GM21381 (cell line): ENCODE measurements at regions not wholly inside any gene's neighbourhood (a gene's known extent, or its start where the extent isn't known, plus 50 kb on each side); places are given as distances from the start of the nearest gene placed in this dataset.

Experiments
- ATAC-seq: cut with Tn5 transposase; IDR thresholded peaks from one replicate; pipeline ENCODE4 v1.9.1; 2021; ENCODE audit warnings: mild to moderate bottlenecking, moderate library complexity; ENCODE audit not compliant: unreplicated experiment

DNA sequence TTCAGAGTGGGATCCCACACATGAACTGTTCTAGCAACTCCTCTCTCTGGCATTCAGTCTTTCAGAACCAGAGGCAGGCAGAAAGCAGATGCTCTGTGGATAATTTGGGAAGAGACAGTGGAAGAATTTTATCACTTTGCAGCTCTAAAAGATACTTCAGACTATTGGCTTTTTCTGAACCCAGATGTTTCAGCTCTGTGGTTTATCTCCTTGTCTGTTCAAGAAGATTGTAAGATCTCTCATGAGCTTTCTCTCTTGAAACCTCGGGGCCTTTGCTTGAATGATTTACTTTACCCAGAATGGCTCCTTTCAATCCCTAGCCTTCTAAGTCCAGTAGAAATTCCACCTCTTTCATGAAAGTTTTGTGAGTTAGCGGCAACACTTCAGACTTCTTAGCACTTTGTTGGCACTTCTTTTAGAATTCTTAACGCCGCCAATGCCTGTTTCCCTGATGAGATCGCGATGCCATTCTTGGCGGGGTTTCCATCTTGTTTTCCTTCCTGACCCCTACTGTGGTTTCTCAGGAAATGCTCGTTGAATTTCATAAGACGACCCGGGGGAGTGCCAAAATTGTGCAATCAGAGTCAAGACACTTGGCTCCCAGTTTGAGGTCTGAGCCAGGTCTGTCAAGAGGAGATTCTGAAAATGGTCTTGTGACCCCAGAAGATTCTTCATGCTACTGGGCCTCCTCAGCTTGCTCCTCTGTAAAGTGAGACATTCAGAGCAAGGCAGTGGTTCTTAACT, 107.0 kb upstream of the PRICKLE1 start:
- no peak for ATAC-seq

DNA sequence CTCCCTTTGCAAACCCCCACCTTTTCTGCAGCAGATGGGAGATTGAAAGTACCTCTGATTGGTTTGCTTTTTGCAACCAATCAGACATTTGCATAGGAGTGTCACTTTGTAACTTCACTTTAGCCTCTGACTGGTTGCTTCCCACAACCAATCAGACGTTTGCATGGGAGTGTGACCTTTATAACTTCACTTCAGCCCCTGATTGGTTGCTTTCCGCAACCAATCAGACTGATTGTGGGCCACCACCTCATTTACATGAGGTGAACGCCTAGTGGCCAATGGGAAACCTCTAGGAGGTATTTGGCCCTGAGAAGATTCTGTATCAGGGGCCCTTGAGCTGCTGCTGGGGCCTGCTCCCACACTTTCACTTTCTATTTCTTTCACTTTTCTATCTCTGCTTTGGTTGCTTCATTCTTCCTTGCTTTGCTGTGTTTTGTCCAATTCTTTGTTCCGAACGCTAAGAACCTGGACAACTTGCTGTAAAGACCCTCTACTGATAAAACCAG, 106.0 kb upstream of the PRICKLE1 start:
- ATAC-seq = no peak

DNA sequence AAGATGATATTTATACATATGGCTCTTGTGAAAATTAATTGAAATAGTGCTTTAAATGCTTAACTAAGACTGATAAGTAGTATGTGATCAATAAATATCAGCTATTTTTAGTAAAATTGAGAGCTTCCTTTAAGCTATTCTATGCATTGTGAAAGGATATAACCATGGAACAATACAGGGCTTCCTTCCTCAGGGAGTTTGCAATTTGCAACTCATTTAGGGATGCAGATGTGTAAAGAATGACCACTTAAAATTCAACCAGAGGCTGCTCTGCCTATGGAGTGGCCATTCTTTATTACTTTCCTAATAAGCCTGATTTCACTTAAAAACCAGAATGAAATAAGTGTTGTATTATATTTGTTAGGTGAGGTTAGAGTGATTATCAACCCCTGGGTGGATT, 103.2 kb upstream of the PRICKLE1 start:
- ATAC-seq = no peak

DNA sequence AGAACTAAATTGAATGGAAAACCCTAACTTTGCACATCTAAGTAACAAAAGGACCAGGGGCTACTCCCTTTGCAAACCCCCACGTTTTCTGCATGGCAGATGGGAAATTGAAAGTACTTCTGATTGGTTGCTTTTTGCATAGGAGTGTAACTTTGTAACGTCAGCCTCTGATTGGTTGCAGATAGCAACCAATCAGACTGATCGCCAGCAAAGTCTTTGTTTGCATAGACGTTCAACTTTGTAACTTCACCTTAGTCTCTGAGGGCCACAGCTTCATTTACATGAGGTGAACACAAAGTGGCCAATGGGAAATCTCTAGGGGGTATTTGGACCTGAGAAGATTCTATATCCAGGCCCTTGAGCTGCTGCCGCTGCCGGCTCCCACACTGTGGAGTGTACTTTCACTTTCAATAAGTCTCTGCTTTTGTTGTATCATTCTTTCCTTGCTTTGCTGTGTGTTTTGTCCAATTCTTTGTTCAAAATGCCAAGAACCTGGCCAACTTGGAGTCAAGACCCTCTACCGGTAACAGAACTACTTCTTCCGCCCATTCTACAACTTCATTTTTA, 102.5 kb upstream of the PRICKLE1 start:
- ATAC-seq = no peak

DNA sequence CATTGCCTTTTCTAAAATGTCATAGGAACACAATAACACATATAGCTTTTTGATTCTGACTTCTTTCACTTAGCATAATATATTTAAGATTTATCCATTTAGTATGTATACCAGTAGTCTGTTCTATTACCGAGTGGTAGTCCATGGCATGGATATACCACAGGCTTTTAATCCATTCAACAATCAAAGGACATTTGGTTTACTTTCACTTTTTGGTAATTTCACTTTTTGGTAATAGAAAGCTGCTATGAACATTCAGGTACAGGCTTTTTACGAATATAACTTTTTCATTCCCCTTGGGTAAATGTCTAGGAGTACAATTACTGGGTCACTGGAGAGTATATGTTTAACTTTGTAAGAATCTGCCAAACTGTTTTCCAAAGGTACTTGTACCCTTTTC, 100.7 kb upstream of the PRICKLE1 start:
- ATAC-seq = no peak

DNA sequence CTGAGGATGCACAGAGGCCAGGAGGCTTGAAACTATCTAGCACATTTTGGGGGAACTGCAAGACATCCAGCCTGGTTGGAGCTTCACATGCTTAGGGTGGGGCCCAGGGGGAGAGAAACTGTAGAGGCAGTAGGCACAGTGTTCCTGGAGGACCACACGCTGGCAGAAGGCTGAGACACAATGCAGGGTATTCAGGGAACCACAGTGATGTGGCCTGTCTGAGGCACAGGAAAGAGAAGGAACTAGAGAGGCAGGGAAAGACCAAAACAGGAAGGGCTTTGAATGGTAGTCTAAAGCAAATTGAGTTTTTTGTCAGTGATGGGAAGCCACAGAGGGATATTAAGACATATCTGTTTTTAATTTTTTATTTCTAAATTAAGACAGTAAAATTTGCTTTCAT, 100.2 kb upstream of the PRICKLE1 start:
- ATAC-seq = no peak

DNA sequence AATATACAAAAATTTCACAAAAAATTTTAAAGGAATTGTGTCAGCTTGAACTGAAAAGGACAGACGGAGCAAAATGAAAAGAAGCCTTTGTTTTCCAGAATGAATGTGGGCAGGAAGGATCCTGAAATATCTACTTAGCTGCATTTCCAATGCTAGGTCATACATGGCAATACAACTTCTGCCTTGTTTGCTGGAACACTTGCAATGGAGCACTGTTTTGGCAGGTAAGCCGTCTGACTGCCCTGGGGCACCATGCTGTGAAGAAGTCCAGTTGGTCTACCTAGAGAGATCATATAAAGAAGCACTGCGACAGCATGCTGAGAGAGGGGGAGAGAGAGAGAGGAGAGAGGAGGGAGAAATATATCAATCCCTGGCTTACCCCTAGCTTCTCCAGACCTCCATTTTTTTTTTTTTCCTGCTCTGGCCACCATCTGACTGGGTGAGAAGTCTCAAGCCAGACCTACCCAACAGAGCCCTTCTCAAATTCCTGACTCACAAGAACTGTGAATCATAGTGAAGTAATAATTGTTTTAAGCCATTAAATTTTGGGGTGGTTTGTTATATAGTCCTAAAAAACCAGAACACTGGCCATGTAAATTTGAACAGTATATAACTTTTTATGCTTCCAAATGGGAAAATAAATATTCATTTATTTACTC, 97.1 kb upstream of the PRICKLE1 start:
- ATAC-seq = no peak

DNA sequence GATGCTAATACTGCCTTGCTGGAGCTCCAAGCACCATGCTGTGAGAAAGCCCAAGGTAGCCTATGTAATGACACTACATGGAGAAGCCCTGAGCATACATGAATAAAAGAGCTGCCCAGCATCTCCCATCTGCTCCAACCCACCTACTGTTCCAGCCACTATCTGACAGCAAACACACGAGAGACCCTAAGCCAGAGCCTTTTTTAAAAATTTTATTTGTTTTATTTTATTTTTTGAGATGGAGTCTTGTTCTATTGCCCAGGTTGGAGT, 95.2 kb upstream of the PRICKLE1 start:
- no peak for ATAC-seq

DNA sequence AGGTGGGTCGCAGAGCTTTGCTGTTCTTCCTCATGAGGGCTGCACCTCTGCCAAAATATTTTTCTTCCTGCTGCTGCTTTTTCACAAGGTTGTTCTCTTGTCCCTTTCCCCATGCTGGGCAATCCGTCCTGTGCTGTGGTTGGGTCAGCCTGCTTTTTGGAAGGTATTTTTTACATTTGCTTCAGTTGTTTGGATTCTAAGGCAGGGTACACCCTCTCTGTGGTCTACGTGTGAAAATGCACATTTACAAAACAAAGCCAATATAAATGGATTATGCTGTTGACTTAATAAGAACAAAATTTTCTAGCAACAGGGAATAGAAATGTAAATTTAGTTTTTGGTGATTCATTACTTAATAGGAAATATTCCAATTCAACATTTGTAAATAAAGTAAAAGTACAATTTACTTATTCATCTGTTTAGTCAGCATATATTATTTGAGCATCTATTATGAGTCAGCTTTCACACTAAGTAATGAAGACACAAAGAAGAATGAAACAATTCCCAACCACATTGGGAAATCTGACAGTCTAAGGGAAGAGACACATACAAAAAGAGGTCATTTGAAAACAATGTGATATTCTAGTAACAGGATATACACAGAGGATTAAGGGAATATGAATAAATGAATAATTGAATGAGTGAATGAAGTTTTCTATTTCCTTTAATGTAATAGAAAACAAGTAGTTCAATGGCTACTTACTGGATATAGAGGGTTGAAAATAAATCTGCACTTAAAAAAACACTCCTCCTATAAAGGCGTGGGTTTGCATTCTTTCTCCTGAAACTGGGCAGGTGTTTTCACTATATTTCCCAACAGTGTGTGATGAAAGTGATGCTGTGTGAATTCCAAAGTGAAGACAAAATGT, 94.6 kb upstream of the PRICKLE1 start:
- ATAC-seq = no peak

DNA sequence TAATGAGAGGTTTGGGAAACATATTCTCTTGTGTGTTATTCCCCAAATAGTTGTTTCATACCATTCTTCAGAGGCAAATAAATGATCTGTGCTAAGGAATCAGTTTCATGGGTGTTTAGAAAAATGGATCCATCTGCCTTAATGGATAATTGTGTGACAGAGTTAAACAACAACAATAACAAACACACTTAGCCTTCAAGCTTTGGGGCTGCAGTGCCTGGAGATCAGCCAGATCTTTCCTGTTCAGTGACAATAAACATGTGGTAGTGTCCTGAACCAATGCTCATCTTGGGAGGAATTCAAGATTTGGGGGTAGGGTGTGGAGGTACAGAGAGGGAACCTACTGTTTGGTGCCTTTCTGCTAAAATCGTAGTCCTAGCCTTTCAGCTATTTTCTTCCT, 93.7 kb upstream of the PRICKLE1 start:
- ATAC-seq = no peak

DNA sequence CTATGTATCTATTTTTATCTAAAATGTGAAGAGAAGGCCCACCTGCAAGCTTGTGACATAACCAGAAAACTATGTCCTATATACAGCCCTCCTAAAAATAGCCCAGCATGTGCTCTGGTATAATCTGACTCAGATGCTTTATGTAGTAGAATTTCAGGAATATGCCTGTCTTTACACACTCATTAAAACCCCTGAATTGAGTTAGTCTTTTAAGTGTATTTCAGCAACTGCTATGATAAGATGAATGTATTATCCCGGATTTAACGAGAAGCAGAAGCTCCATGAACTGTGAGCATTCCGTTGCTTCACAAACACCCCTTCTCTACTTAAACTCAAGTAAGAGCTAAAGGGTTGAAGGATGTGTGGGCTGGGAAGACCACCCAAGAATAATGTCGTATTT, 89.9 kb upstream of the PRICKLE1 start:
- no peak for ATAC-seq

DNA sequence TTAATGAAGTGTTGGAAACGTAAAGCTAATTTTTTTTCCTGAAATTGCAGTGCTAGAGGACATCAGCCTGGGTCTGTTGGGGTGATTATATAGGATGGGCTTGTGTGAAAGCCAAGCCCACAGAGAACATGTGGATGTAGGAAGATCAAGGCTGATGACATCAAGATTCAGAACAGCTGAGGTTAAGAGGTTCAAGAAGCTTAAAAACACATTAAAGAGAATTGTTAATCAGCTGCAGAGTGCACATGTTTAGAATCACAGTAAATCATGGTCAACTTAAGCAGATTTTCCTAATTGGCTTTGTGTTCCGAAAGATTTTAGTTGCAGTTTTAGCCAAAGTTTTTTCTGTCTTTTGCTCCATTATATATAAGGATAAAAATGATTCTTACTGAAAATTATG, 87.9 kb upstream of the PRICKLE1 start:
- no peak for ATAC-seq

DNA sequence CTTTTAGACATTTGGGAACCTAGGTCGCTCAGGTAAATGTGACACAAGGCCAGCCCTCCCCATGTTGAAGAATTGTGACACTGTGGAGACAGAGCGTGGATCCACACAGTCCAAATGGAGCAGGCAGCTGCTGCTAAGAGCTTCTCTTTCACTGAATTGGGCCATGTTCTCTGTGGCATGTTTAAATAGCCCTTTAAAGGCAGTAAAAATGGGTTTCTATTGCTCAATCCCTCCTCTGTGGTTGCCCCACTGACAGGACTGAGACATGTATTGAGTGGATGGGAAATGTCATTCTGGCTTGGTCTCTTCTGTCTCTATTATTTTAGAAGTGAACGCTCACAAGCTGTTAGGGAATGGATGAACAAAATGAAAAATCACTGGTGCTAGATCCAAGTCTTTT, 84.0 kb upstream of the PRICKLE1 start:
- no peak for ATAC-seq

DNA sequence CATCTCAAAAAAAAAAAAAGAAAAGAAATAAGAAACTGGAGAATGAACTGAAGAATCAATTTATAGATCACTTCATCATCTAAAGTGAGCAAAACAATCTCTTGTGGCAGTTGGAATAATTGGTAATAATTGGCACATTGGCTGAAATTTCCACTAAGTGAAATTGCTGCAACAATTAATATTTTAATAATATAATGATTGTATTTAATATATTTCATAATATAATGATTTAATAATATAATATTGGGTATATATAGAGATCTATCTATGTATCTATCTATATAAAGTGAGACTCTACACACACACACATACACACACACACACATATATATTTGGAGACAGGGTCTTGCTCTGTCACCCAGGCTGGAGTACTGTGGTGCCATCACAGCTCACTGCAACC, 81.2 kb upstream of the PRICKLE1 start:
- ATAC-seq = no peak

DNA sequence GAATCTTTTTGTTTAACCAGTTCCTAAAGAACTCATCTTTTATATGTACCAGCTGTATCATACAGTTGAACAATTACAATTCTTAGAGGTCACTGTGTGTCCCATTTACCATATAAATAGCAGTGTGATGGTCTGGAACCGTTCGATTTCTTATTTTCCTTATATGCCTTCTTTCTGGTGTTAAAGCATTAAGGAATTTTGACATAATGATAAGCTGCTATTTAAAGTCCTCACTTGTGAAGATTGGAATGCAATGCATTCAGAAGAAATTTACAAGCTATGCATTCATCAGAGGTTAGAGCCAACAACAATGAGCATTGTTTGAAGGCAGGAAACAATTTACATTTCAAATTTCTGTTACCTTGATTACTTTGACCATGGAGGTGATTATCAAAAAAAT, 80.0 kb upstream of the PRICKLE1 start:
- no peak for ATAC-seq

DNA sequence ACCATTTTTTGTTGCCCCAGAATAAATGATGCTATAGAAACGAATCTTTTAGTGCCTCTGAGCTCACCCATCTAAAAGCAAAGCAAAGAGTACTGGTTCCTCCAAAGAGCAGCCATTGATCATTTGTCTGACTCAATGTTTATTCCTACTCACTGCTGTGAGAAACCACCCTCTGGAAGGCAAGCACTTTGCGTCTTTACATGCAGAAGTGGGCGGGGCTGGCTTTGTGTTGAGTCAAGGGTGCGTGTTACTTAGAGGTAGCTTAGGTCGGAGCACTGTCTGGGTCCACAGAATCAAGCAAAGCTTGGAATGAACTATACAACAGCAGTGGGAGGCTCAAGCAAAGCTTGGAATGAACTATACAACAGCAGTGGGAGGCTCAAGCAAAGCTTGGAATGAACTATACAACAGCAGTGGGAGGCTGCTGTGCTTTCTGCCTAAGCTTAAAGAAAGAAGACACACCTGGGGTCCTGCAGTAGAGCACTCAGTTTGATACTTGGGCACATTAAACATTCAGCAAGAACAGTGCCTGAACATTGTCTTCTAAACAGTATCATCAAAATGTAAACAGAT, 77.2 kb upstream of the PRICKLE1 start:
- ATAC-seq = no peak

DNA sequence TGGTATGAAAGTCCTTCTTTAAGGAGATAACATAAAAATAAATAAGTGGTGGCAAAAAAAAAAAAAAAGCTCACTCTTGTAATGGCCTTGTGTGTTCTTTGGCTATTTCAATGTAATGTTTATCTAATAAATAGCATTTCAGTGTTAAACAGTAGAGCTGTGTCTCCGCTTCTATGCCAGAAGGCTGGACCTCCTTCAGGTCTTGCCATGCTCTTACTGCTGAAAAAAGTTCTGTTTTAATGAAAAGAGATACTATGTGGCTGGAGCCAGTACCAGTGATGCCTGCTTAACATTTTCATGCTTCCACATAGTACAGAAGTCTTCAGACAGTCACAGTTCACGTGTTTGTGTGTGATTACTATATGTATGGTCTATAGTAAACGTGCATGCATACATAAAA, 74.1 kb upstream of the PRICKLE1 start:
- ATAC-seq = no peak

DNA sequence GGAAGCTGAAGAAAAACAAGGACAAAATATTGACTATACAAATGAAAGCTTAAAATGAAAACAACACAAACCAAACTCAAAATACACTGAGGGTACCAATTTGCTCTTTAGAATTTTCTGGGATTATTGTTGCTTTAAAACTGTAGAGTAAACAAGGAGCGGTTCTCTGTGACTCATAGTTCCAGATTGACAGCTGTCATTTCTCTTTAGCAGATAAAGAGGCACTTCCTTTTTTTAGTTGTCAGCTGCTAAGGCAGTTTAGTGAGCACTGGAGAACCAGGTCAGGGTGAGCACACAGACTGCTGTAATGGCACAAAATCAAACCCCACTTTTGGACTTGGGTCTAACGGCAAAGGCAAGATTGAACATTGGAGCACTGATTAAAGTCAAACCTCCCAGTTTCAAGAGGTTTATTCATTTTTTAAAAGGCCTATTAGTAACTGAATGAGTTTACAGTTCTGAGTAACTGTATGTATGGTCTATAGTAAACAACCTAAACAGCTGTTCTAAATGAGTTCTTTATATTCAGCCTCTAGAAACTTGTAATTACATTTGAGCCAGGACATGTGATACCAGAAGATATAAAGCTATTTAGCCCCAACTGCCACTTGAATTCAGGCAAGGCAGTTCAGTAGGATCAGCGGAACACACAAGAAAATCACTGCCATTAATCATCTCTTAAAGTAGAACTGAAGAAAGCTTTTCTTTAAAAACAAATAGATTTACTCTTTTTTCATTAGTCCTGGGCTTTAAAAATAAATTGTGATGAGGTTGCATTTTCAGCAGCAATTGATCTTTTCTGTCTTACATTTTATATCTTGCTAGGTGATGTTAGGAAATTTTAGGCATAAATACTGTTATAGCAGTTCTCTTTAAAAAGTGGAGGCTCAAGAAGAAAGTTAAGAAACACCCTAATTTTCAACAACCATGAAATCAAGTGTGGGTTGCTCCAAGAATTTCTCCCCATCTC, 71.7 kb upstream of the PRICKLE1 start:
- ATAC-seq = no peak

DNA sequence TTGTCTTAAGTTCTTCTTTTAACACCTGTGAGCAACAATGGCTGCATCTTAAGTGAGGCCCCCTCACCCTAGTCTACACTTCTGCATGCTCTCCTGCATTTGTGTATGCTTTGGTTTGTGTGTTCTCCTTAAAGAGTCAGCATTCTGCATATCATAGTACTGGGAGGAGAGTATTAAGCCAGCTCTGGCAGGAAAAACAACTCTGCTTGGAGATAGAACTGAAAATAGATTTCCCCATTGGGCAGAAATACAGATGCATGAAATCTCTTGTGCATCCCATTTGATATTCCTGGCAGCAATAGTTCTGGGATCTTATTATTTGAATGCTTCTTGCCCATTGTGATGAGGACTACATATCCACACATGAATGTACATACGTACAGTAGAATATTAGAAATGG, 70.6 kb upstream of the PRICKLE1 start:
- no peak for ATAC-seq

DNA sequence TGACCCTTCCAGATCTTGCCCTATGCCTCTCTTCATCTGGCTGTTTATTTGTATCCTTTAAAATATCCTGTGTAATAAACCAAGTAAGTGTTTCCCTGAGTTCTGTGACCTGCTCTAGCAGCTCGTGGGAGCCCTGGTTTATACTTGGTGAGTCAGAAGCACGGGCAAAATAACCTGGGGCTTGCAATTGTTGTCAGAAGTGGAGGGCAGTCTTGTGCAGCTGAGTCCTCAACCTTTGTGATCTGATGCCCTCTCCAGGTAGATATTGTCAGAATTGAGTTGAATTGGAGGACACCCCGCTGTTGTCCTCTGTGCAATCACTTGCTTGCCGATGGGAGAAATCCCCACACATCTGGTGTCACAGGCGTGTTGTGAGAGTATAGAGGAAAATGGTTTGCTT, 62.5 kb upstream of the PRICKLE1 start:
- ATAC-seq = no peak
